SK-N-MC (cell line): ENCODE measurements at regions not wholly inside any gene's neighbourhood (a gene's known extent, or its start where the extent isn't known, plus 50 kb on each side); places are given as distances from the start of the nearest gene placed in this dataset.

Experiments
- DNase-seq: peaks from one replicate; pipeline ENCODE4 v3.0.0-alpha.2; 2011; ENCODE audit warnings: low read depth, low spot score
- H3K27ac ChIP-seq: fragments of 200-600 bp; sonication (generic); 2 replicates; pipeline ENCODE4 v1.5.1; 2016; ENCODE audit warnings: mixed run types
- H3K36me3 ChIP-seq: fragments of 200-600 bp; sonication (generic); 2 replicates; pipeline ENCODE4 v1.6.1; 2017; ENCODE audit warnings: antibody characterized with exemption, low read length, mixed read lengths; ENCODE audit not compliant: insufficient read depth
- H3K4me3 ChIP-seq: fragments of 200-600 bp; sonication (generic); 2 replicates; pipeline ENCODE4 v1.5.1; 2016
- H3K9ac ChIP-seq: fragments of 200-600 bp; sonication (generic); 2 replicates; pipeline ENCODE4 v1.8.0; 2017; ENCODE audit warnings: mixed run types, mixed read lengths; ENCODE audit not compliant: insufficient read length
- H3K9me3 ChIP-seq: fragments of 200-600 bp; sonication (generic); 2 replicates; pipeline ENCODE4 v1.6.1; 2017; ENCODE audit warnings: low read depth, mild to moderate bottlenecking, antibody characterized with exemption, low read length, moderate library complexity, mixed read lengths
- EZH2 ChIP-seq: fragments of 200-600 bp; sonication (generic); IDR thresholded peaks from one replicate; pipeline ENCODE4 v1.6.1; 2017; ENCODE audit warnings: antibody characterized with exemption
- FOXP2 ChIP-seq: optimal IDR thresholded peaks from 2 replicates; pipeline ENCODE3; 2011; ENCODE audit warnings: mild to moderate bottlenecking, moderate library complexity; ENCODE audit not compliant: insufficient read depth; ENCODE audit errors: extremely low read length, control extremely low read depth
- POLR2AphosphoS5 ChIP-seq: IDR thresholded peaks from 2 replicates; pipeline ENCODE4 v1.6.1; 2012; ENCODE audit warnings: mild to moderate bottlenecking, low read depth, low read length, borderline replicate concordance

- no peak overlapping the region for H3K9ac ChIP-seq
- TF ChIP-seq FOXP2 (no peak), EZH2 (no peak), POLR2AphosphoS5 (no peak)
- H3K27ac ChIP-seq, result no peak overlapping the region
- no peak for DNase-seq
- no peaks in the 10 kb centered on the region for H3K36me3 ChIP-seq
- H3K4me3 ChIP-seq, result no peak overlapping the region
- no peaks in the 10 kb centered on the region for H3K9me3 ChIP-seq
Measured at GRCh38 chr12:9348906-9349518, 140.8 kb upstream of the PZP start.

- H3K9ac ChIP-seq, result no peak overlapping the region
- no peak for DNase-seq
- H3K9me3 ChIP-seq, result no peaks in the 10 kb centered on the region
- no peak overlapping the region for H3K27ac ChIP-seq
- H3K4me3 ChIP-seq, result no peak overlapping the region
- no peaks in the 10 kb centered on the region for H3K36me3 ChIP-seq
- TF ChIP-seq POLR2AphosphoS5 (no peak), FOXP2 (no peak), EZH2 (no peak)
Measured at GRCh38 chr12:9347328-9348127, 139.3 kb upstream of the PZP start.

GRCh38 chr12:9346866-9347327 lies 138.7 kb upstream of the PZP start:
- Histone ChIP-seq H3K9ac (no peak overlapping the region), H3K9me3 (no peaks in the 10 kb centered on the region), H3K36me3 (no peaks in the 10 kb centered on the region), H3K27ac (no peak overlapping the region), H3K4me3 (no peak overlapping the region)
- TF ChIP-seq POLR2AphosphoS5 (no peak), FOXP2 (no peak), EZH2 (no peak)
- DNase-seq, result no peak

GRCh38 chr12:9345171-9345570 lies 137.0 kb upstream of the PZP start:
- Histone ChIP-seq H3K9me3 (no peaks in the 10 kb centered on the region), H3K27ac (peak overlapping the region; percentile 73; the same call in 1 of the 2 replicates), H3K4me3 (0 out of 2 replicates have a peak overlapping the region, but pooled peaks have one; percentile 42), H3K36me3 (no peaks in the 10 kb centered on the region), H3K9ac (no peak overlapping the region)
- TF ChIP-seq POLR2AphosphoS5 (no peak), FOXP2 (no peak)
- DNase-seq, result peak; percentile 48

GRCh38 chr12:9344541-9344940 lies 136.3 kb upstream of the PZP start:
- Histone ChIP-seq H3K36me3 (no peaks in the 10 kb centered on the region), H3K4me3 (no peak overlapping the region), H3K27ac (peak overlapping the region; percentile 73; the same call in 1 of the 2 replicates), H3K9ac (no peak overlapping the region), H3K9me3 (no peaks in the 10 kb centered on the region)
- TF ChIP-seq EZH2 (no peak), FOXP2 (no peak), POLR2AphosphoS5 (no peak)
- DNase-seq, result no peak

GRCh38 chr12:9343731-9344130 lies 135.5 kb upstream of the PZP start:
- TF ChIP-seq EZH2 (no peak), FOXP2 (no peak), POLR2AphosphoS5 (no peak)

GRCh38 chr12:9342614-9343353 lies 134.6 kb upstream of the PZP start:
- Histone ChIP-seq H3K36me3 (no peaks in the 10 kb centered on the region), H3K9me3 (no peaks in the 10 kb centered on the region), H3K27ac (no peak overlapping the region), H3K9ac (no peak overlapping the region), H3K4me3 (no peak overlapping the region)
- TF ChIP-seq FOXP2 (no peak), EZH2 (no peak), POLR2AphosphoS5 (no peak)
- no peak for DNase-seq

More at GRCh38 chr12:9343731-9344130, 135.5 kb upstream of the PZP start:
- no peaks in the 10 kb centered on the region for H3K9me3 ChIP-seq
- H3K9ac ChIP-seq, result no peak overlapping the region
- no peak for DNase-seq
- H3K27ac ChIP-seq, result no peak overlapping the region
- H3K4me3 ChIP-seq, result no peak overlapping the region
- no peaks in the 10 kb centered on the region for H3K36me3 ChIP-seq

- Histone ChIP-seq H3K9me3 (no peaks in the 10 kb centered on the region), H3K36me3 (no peaks in the 10 kb centered on the region), H3K4me3 (no peak overlapping the region), H3K9ac (no peak overlapping the region), H3K27ac (no peak overlapping the region)
- TF ChIP-seq FOXP2 (no peak), EZH2 (no peak), POLR2AphosphoS5 (no peak)
- DNase-seq, result no peak
Measured at GRCh38 chr12:9341260-9341585, 133.0 kb upstream of the PZP start.
